CD14-positive monocyte (primary cell): ENCODE measurements at regions not wholly inside any gene's neighbourhood (a gene's known extent, or its start where the extent isn't known, plus 50 kb on each side); places are given as distances from the start of the nearest gene placed in this dataset.

Experiments
- DNase-seq, 3 donors: peaks; one replicate each; pipeline ENCODE4 v3.0.0-alpha.2; 2011 to 2022
- H2AFZ ChIP-seq: 2 replicates; pipeline ENCODE4 v1.6.0; 2012; ENCODE audit warnings: mild to moderate bottlenecking, low read depth, low read length, inconsistent platforms; ENCODE audit not compliant: insufficient read depth, poor library complexity, severe bottlenecking
- H3K27ac ChIP-seq, 2 donors: 1 replicate in 1 of 2; 2 replicates in 1 of 2; pipeline ENCODE4 v1.5.1; 2012 to 2013; ENCODE audit warnings: low read length in 2 of 2, control low read depth in 1 of 2, inconsistent platforms in 1 of 2, low read depth in 1 of 2, mild to moderate bottlenecking in 1 of 2
- H3K27me3 ChIP-seq, 2 donors: one replicate each; pipeline versions ENCODE4 v1.6.0 to v1.6.1; 2011 to 2013; ENCODE audit warnings: low read length in 2 of 2; ENCODE audit not compliant: control insufficient read depth in 2 of 2, insufficient read depth in 2 of 2
- H3K36me3 ChIP-seq, 2 donors: replicated peaks in 1 of 2; 1 replicate in 1 of 2; 2 replicates in 1 of 2; pipeline versions ENCODE4 v1.5.1 to v1.6.1; 2012 to 2013; ENCODE audit warnings: low read length in 2 of 2, control low read depth in 1 of 2, inconsistent platforms in 1 of 2, mild to moderate bottlenecking in 1 of 2; ENCODE audit not compliant: insufficient read depth in 2 of 2, control insufficient read depth in 1 of 2
- H3K4me1 ChIP-seq, 2 donors: 1 replicate in 1 of 2; 2 replicates in 1 of 2; pipeline versions ENCODE4 v1.5.1 to v1.6.1; 2012 to 2013; ENCODE audit warnings: low read length in 2 of 2, control low read depth in 1 of 2, inconsistent platforms in 1 of 2, mild to moderate bottlenecking in 1 of 2, moderate library complexity in 1 of 2; ENCODE audit not compliant: insufficient read depth in 2 of 2, control insufficient read depth in 1 of 2
- H3K4me2 ChIP-seq: replicated peaks from 2 replicates; pipeline ENCODE3; 2012; ENCODE audit warnings: low read length, moderate library complexity, mild to moderate bottlenecking; ENCODE audit not compliant: poor library complexity, severe bottlenecking; ENCODE audit errors: extremely low read depth
- H3K4me3 ChIP-seq, 3 experiments: fragments of 200-600 bp in 1 of 3; sonication (generic) in 1 of 3; replicated peaks in 1 of 3; 1 replicate in 2 of 3; 2 replicates in 1 of 3; pipeline ENCODE4 v1.5.1; 2011 to 2013; ENCODE audit warnings: low read length in 3 of 3, mild to moderate bottlenecking in 3 of 3, control low read depth in 2 of 3, low read depth in 2 of 3, inconsistent platforms in 1 of 3, moderate library complexity in 1 of 3
- H3K79me2 ChIP-seq: 2 replicates; pipeline ENCODE4 v1.6.0; 2012; ENCODE audit warnings: mild to moderate bottlenecking, control low read depth, inconsistent platforms, low read length, moderate library complexity; ENCODE audit not compliant: insufficient read depth
- H3K9ac ChIP-seq: 2 replicates; pipeline ENCODE4 v1.6.0; 2017; ENCODE audit warnings: low read length, mild to moderate bottlenecking; ENCODE audit not compliant: insufficient read depth, poor library complexity, severe bottlenecking
- H3K9me3 ChIP-seq, 2 donors: replicated peaks in 1 of 2; 1 replicate in 1 of 2; 2 replicates in 1 of 2; pipeline versions ENCODE4 v1.5.1 to v1.6.1; 2012 to 2013; ENCODE audit warnings: low read length in 2 of 2, control low read depth in 1 of 2; ENCODE audit not compliant: control insufficient read depth in 1 of 2, insufficient read depth in 1 of 2
- H4K20me1 ChIP-seq: 2 replicates; pipeline ENCODE4 v1.6.0; 2012; ENCODE audit warnings: mild to moderate bottlenecking, low read length, control low read depth, moderate library complexity; ENCODE audit not compliant: insufficient read depth
- H3K27ac Mint-ChIP-seq, 7 donors: one replicate each; pipeline ENCODE4 v1.8.0; 2020; ENCODE audit warnings: mild to moderate bottlenecking in 7 of 7, mixed read lengths in 7 of 7, moderate library complexity in 6 of 7, inconsistent platforms in 2 of 7
- H3K27me3 Mint-ChIP-seq, 3 donors: one replicate each; pipeline ENCODE4 v1.8.0; 2021 to 2022; ENCODE audit warnings: low read depth in 3 of 3, mild to moderate bottlenecking in 3 of 3, mixed read lengths in 3 of 3, moderate library complexity in 3 of 3, inconsistent platforms in 1 of 3
- H3K36me3 Mint-ChIP-seq, 2 donors: one replicate each; pipeline ENCODE4 v1.8.0; 2020; ENCODE audit warnings: mixed read lengths in 2 of 2, inconsistent platforms in 1 of 2, mild to moderate bottlenecking in 1 of 2
- H3K4me1 Mint-ChIP-seq: one replicate; pipeline ENCODE4 v1.8.0; 2020; ENCODE audit warnings: mild to moderate bottlenecking, mixed read lengths
- H3K4me3 Mint-ChIP-seq, 2 donors: one replicate each; pipeline ENCODE4 v1.8.0; 2020; ENCODE audit warnings: mild to moderate bottlenecking in 2 of 2, mixed read lengths in 2 of 2, moderate library complexity in 1 of 2
- H3K9me3 Mint-ChIP-seq, 7 donors: one replicate each; pipeline ENCODE4 v1.8.0; 2020 to 2022; ENCODE audit warnings: mixed read lengths in 7 of 7, mild to moderate bottlenecking in 6 of 7, moderate library complexity in 6 of 7, inconsistent platforms in 2 of 7
- CTCF ChIP-seq: fragments of 200-600 bp; IDR thresholded peaks from one replicate; pipeline ENCODE4 v1.8.0; 2022; ENCODE audit warnings: antibody characterized with exemption, mild to moderate bottlenecking
- WGBS: methylation state at CpG from one replicate; pipeline ENCODE4 v1.1.5; 2013; ENCODE audit warnings: missing lambda C conversion rate; ENCODE audit not compliant: insufficient coverage; 5-methylcytosine and 5-hydroxymethylcytosine counted together
- intact Hi-C, 2 donors: fragments of 100-400 bp; cut with micrococcal nuclease; formaldehyde crosslinking; loops; one replicate each; pipeline versions ENCODE4 v1.15.0 to v1.15.1; 2023

- Histone ChIP-seq H3K4me1 (no peaks in the 10 kb centered on the region), H3K4me3 (no peak overlapping the region), H3K9ac (no peak overlapping the region), H3K79me2 (no peaks in the 10 kb centered on the region), H3K27ac (no peak overlapping the region), H2AFZ (no peak overlapping the region), H3K36me3 (no peaks in the 10 kb centered on the region), H3K9me3 (peaks cover 0 to 4% of the 10 kb centered on the region in 2 donors), H3K27me3 (no peaks in the 10 kb centered on the region), H4K20me1 (no peaks in the 10 kb centered on the region), H3K4me2 (no peak overlapping the region)
- Mint-ChIP-seq H3K4me1 (no peaks in the 10 kb centered on the region), H3K9me3 (peaks cover 0 to 17% (median 3%) of the 10 kb centered on the region in 7 donors), H3K27me3 (no peaks in the 10 kb centered on the region), H3K4me3 (no peak overlapping the region), H3K36me3 (no peaks in the 10 kb centered on the region), H3K27ac (no peak overlapping the region)
- intact Hi-C loops, result no loop called here
- 80% methylated on average over 1 of the region's 5 CpGs for WGBS
- no peak for TF ChIP-seq CTCF
- no peak for DNase-seq
Observed at GRCh38 chr11:133660202-133660568, 127.9 kb upstream of the OPCML start.

DNA sequence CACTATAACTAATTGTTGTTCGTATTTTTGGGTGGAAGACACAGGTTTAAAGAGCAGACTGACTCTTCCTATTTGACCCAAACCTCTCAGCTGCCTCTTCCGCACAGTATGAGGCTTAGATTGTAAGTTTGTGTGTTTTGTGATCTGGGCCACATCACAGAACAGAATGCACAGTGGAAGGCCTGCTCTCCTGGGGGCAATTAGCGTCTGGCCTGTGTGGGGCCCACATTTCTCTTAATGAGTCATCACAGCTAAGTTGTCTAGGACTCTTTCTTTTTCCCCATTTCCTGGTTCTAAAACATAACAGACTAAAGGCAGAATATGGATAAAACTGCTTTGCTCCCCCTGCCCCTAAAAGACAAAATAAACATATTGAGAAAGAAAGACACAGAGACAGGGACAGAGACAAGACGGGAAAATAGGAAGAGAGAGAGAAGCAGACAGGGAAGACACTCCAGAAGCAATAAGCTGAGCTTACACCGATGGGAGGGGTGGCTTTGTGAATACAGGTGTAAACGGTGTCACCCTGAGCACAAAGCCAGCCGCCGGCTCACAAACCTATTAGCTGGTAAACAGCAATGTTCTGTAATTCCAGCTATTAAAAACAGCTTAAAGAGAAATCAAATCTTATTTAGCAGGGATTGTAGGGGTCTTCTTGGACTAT is 127.4 kb upstream of the OPCML start:
- H3K4me2 ChIP-seq, result no peak overlapping the region
- no peaks in the 10 kb centered on the region for H4K20me1 ChIP-seq
- H3K27ac Mint-ChIP-seq, result no peak overlapping the region
- intact Hi-C loops, result no loop called here
- no CpG with 5 or more reads among the region's 8 CpGs for WGBS
- H3K4me3 Mint-ChIP-seq, result no peak overlapping the region
- H2AFZ ChIP-seq, result no peak overlapping the region
- no peak overlapping the region for H3K4me3 ChIP-seq
- H3K36me3 Mint-ChIP-seq, result no peaks in the 10 kb centered on the region
- peaks cover 0 to 4% of the 10 kb centered on the region in 2 donors for H3K9me3 ChIP-seq
- no peak overlapping the region for H3K9ac ChIP-seq
- no peak overlapping the region for H3K27ac ChIP-seq
- no peak for TF ChIP-seq CTCF
- no peaks in the 10 kb centered on the region for H3K36me3 ChIP-seq
- no peaks in the 10 kb centered on the region for H3K79me2 ChIP-seq
- H3K4me1 ChIP-seq, result no peaks in the 10 kb centered on the region
- H3K9me3 Mint-ChIP-seq, result peaks cover 0 to 17% (median 4%) of the 10 kb centered on the region in 7 donors
- no peaks in the 10 kb centered on the region for H3K4me1 Mint-ChIP-seq
- H3K27me3 ChIP-seq, result no peaks in the 10 kb centered on the region
- no peak for DNase-seq
- H3K27me3 Mint-ChIP-seq, result no peaks in the 10 kb centered on the region
